OCI-LY1 (cell line): ENCODE measurements at regions not wholly inside any gene's neighbourhood (a gene's known extent, or its start where the extent isn't known, plus 50 kb on each side); places are given as distances from the start of the nearest gene placed in this dataset.
"Not testable (repeated sequence)": the region's sequence is repeated elsewhere in the genome, so short reads cannot be mapped to it uniquely, and the experiment has no call there.

Source experiments
- H2AFZ ChIP-seq: fragments of 200-600 bp; sonication (generic), shearing (Covaris generic); 2 replicates; pipeline ENCODE4 v1.6.0; 2014; ENCODE audit warnings: antibody characterized with exemption, mild to moderate bottlenecking, low read length
- H3F3A ChIP-seq: fragments of 200-600 bp; sonication (generic), shearing (Covaris generic); 2 replicates; pipeline ENCODE4 v1.6.0; 2014; ENCODE audit warnings: mild to moderate bottlenecking, antibody characterized with exemption, low read length, moderate library complexity; ENCODE audit not compliant: insufficient read depth
- H3K27ac ChIP-seq: fragments of 200-600 bp; sonication (generic); 2 replicates; pipeline ENCODE4 v1.5.1; 2014; ENCODE audit warnings: low read length, mixed run types, mild to moderate bottlenecking, low read depth; ENCODE audit not compliant: poor library complexity, severe bottlenecking
- H3K27me3 ChIP-seq: fragments of 200-600 bp; sonication (generic); 2 replicates; pipeline ENCODE4 v1.6.0; 2014; ENCODE audit warnings: antibody characterized with exemption, mild to moderate bottlenecking, low read length, moderate library complexity; ENCODE audit not compliant: insufficient read depth
- H3K36me3 ChIP-seq: fragments of 200-600 bp; sonication (generic); 2 replicates; pipeline ENCODE4 v1.6.1; 2014; ENCODE audit warnings: mild to moderate bottlenecking, antibody characterized with exemption, low read length, moderate library complexity, mixed read lengths; ENCODE audit not compliant: insufficient read depth
- H3K4me1 ChIP-seq: fragments of 200-600 bp; sonication (generic); 2 replicates; pipeline ENCODE4 v1.5.1; 2014; ENCODE audit warnings: mild to moderate bottlenecking, low read length, moderate library complexity; ENCODE audit not compliant: insufficient read depth, severe bottlenecking
- H3K4me2 ChIP-seq: fragments of 200-600 bp; sonication (generic), shearing (Covaris generic); 2 replicates; pipeline ENCODE4 v1.6.1; 2014; ENCODE audit warnings: low read length
- H3K4me3 ChIP-seq: fragments of 200-600 bp; sonication (generic); 2 replicates; pipeline ENCODE4 v1.5.1; 2014; ENCODE audit warnings: low read length, low read depth, mild to moderate bottlenecking, mixed read lengths; ENCODE audit not compliant: poor library complexity, severe bottlenecking
- H3K79me2 ChIP-seq: fragments of 200-600 bp; shearing (Covaris generic); 2 replicates; pipeline ENCODE4 v1.6.1; 2016; ENCODE audit warnings: mixed run types, low read length, mixed read lengths; ENCODE audit not compliant: insufficient read depth
- H3K9ac ChIP-seq: fragments of 200-600 bp; sonication (generic), shearing (Covaris generic); 2 replicates; pipeline ENCODE4 v1.6.1; 2014; ENCODE audit warnings: mild to moderate bottlenecking, low read length, mixed read lengths
- H3K9me2 ChIP-seq: fragments of 200-600 bp; sonication (generic), shearing (Covaris generic); 2 replicates; pipeline ENCODE4 v1.6.1; 2014; ENCODE audit warnings: low read depth, mild to moderate bottlenecking, low read length, mixed read lengths
- H3K9me3 ChIP-seq: fragments of 200-600 bp; shearing (Covaris generic); 2 replicates; pipeline ENCODE4 v1.6.1; 2014; ENCODE audit warnings: low read length, mixed read lengths
- H4K20me1 ChIP-seq: fragments of 200-600 bp; sonication (generic), shearing (Covaris generic); 2 replicates; pipeline ENCODE4 v1.6.0; 2016; ENCODE audit warnings: mild to moderate bottlenecking, low read length; ENCODE audit not compliant: insufficient read depth
- EZH2 ChIP-seq: fragments of 200-600 bp; sonication (generic), shearing (Covaris generic); IDR thresholded peaks from 2 replicates; pipeline ENCODE4 v1.8.0; 2017; ENCODE audit warnings: borderline replicate concordance, mixed run types, mild to moderate bottlenecking, antibody characterized with exemption, low read length, moderate library complexity, mixed read lengths
- TF ChIP-seq, protein P1 (sequence below): fragments of 200-600 bp; sonication (generic), shearing (Covaris generic); IDR thresholded peaks from 2 replicates; pipeline ENCODE4 v1.5.1; 2017; ENCODE audit warnings: mild to moderate bottlenecking, antibody characterized with exemption, low read length, moderate library complexity, mixed read lengths

DNA sequence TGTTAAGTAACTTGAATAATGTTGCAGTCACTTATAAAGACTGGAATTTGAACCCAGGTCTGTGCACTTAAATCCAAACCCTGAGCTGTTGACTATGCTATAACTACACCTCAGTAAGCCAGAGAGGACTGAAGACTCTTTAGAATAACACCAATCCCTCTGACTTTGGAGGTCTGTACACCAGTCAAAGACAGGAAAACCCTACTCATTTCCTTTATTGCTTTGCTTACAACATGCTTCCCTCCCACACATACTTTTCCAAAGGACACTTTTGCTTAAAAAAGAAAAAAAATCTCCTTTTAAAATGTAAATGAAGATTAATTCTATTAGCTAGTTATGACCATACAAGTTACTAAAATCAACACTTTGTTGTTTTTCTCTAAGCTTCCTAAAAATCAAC, 184.7 kb upstream of the KCTD7 start:
- H4K20me1 ChIP-seq: no peaks in the 10 kb centered on the region
- no peaks in the 10 kb centered on the region for H3K4me1 ChIP-seq
- H3K4me2 ChIP-seq: no peak overlapping the region
- no peak overlapping the region for H3K27ac ChIP-seq
- no peak overlapping the region for H3K4me3 ChIP-seq
- H3K79me2 ChIP-seq: no peaks in the 10 kb centered on the region
- no peak overlapping the region for H2AFZ ChIP-seq
- H3K36me3 ChIP-seq: peaks cover 5% of the 10 kb centered on the region; the same call in 1 of the 2 replicates
- H3F3A ChIP-seq: no peaks in the 10 kb centered on the region
- H3K27me3 ChIP-seq: no peaks in the 10 kb centered on the region
- H3K9me2 ChIP-seq: no peaks in the 10 kb centered on the region
- no peak for TF ChIP-seq EZH2
- TF ChIP-seq, protein P1, sequence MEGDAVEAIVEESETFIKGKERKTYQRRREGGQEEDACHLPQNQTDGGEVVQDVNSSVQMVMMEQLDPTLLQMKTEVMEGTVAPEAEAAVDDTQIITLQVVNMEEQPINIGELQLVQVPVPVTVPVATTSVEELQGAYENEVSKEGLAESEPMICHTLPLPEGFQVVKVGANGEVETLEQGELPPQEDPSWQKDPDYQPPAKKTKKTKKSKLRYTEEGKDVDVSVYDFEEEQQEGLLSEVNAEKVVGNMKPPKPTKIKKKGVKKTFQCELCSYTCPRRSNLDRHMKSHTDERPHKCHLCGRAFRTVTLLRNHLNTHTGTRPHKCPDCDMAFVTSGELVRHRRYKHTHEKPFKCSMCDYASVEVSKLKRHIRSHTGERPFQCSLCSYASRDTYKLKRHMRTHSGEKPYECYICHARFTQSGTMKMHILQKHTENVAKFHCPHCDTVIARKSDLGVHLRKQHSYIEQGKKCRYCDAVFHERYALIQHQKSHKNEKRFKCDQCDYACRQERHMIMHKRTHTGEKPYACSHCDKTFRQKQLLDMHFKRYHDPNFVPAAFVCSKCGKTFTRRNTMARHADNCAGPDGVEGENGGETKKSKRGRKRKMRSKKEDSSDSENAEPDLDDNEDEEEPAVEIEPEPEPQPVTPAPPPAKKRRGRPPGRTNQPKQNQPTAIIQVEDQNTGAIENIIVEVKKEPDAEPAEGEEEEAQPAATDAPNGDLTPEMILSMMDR: no peak
- no peak overlapping the region for H3K9ac ChIP-seq
- H3K9me3 ChIP-seq: no peaks in the 10 kb centered on the region

DNA sequence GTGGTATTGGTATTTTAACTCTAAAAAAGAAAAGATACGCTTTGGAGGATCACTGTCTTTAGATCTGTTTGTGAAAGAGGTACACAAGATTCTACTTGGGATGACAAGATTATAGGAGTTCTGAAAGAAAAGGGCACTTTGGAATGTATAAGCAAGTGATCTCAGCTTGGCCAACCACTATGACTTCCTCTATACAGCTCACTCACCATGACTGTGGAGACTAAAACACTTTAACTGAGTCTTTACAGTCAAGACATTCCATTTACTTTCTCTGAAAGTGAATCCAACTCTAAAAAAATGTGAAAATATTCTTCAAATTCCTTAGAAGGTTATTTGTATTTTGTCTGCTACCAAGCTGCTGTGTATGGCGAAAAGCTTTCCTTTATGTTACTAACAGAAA, 181.7 kb upstream of the KCTD7 start:
- H3K79me2 ChIP-seq, H2AFZ ChIP-seq, H4K20me1 ChIP-seq, H3F3A ChIP-seq, H3K4me1 ChIP-seq, H3K4me2 ChIP-seq, H3K27me3 ChIP-seq, H3K36me3 ChIP-seq, H3K9ac ChIP-seq, H3K27ac ChIP-seq, H3K4me3 ChIP-seq, H3K9me2 ChIP-seq, H3K9me3 ChIP-seq: not testable (repeated sequence)

DNA sequence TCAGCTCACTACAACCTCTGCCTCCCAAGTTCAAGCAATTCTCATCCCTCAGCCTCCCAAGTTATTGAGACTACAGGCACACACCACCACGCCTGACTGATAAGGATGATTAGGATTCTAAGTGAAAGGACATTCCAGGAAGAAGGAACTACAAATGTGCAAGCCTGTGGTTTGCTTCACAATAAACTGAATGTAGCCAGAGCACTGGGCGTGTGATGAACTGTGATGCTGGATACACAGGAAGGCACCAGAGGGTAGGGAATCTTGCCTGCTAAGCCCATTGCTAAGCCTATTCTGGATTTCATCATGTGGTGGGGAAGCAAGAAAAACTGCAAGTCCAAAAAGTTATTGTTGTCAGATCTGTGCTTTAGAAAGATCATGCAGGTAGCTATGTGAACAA, 177.9 kb upstream of the KCTD7 start:
- not testable (repeated sequence) for H3F3A ChIP-seq, H3K27ac ChIP-seq, H3K79me2 ChIP-seq, H3K9me3 ChIP-seq, H3K9me2 ChIP-seq, H3K4me2 ChIP-seq, H3K36me3 ChIP-seq, H3K9ac ChIP-seq, H4K20me1 ChIP-seq, H2AFZ ChIP-seq, H3K27me3 ChIP-seq, H3K4me3 ChIP-seq
- H3K4me1 ChIP-seq: peaks cover 28% of the 10 kb centered on the region

- H3K79me2 ChIP-seq, H3F3A ChIP-seq, H3K9ac ChIP-seq, H2AFZ ChIP-seq, H3K9me3 ChIP-seq, H3K4me3 ChIP-seq, H4K20me1 ChIP-seq, H3K27me3 ChIP-seq, H3K4me2 ChIP-seq, H3K36me3 ChIP-seq, H3K9me2 ChIP-seq: not testable (repeated sequence)
- H3K27ac ChIP-seq: peak overlapping the region; percentile 4
- peaks cover 28% of the 10 kb centered on the region for H3K4me1 ChIP-seq
- TF ChIP-seq, protein P1: peak; percentile 38; the same call in 1 of the 2 replicates
Measured at GRCh38 chr7:66451713-66452112, 177.0 kb upstream of the KCTD7 start.
